GM12878 (cell line): ENCODE measurements at regions not wholly inside any gene's neighbourhood (a gene's known extent, or its start where the extent isn't known, plus 50 kb on each side); places are given as distances from the start of the nearest gene placed in this dataset.

ENCODE experiments used
- BHLHE40 ChIP-seq, 2 experiments: fragments of 450-650 bp in 1 of 2; IDR thresholded peaks; 2 replicates each; pipeline ENCODE4 v1.6.1; 2011 to 2017; ENCODE audit warnings: low read depth in 2 of 2, borderline replicate concordance in 1 of 2, improper control_type of control experiment in 1 of 2, low read length in 1 of 2, mild to moderate bottlenecking in 1 of 2
- DPF2 ChIP-seq: fragments of 450-650 bp; IDR thresholded peaks from 2 replicates; pipeline ENCODE4 v1.6.1; 2017; ENCODE audit warnings: mild to moderate bottlenecking
- ESRRA ChIP-seq: IDR thresholded peaks from 2 replicates; pipeline ENCODE4 v1.6.1; 2012; ENCODE audit warnings: mild to moderate bottlenecking, low read length, improper control_type of control experiment
- HDAC2 ChIP-seq: fragments of 200-600 bp; sonication (generic); IDR thresholded peaks from 2 replicates; pipeline ENCODE4 v1.6.1; 2017
- IKZF1 ChIP-seq: fragments of 450-650 bp; conservative IDR thresholded peaks from 2 replicates; pipeline ENCODE4 v1.6.1; 2017; ENCODE audit warnings: antibody characterized with exemption, mild to moderate bottlenecking
- IKZF2 ChIP-seq, 2 experiments: fragments of 450-650 bp; IDR thresholded peaks; 2 replicates each; pipeline ENCODE4 v1.6.1; 2017; ENCODE audit warnings: mild to moderate bottlenecking in 2 of 2, moderate library complexity in 2 of 2
- MEF2B ChIP-seq: fragments of 450-650 bp; IDR thresholded peaks from 2 replicates; pipeline ENCODE4 v1.6.1; 2018; ENCODE audit warnings: mild to moderate bottlenecking, moderate library complexity; ENCODE audit not compliant: partially characterized antibody, poor library complexity, severe bottlenecking
- NFIC ChIP-seq: IDR thresholded peaks from 2 replicates; pipeline ENCODE4 v1.6.1; 2012; ENCODE audit warnings: low read depth, mild to moderate bottlenecking, inconsistent platforms, low read length, moderate library complexity
- NFXL1 ChIP-seq: fragments of 450-650 bp; IDR thresholded peaks from 2 replicates; pipeline ENCODE4 v1.6.1; 2017; ENCODE audit warnings: antibody characterized with exemption, mild to moderate bottlenecking, borderline replicate concordance
- NR2C1 ChIP-seq: fragments of 450-650 bp; IDR thresholded peaks from 2 replicates; pipeline ENCODE4 v1.6.1; 2017; ENCODE audit warnings: antibody characterized with exemption, mild to moderate bottlenecking, moderate library complexity
- PAX5 ChIP-seq: IDR thresholded peaks from 2 replicates; pipeline ENCODE4 v1.6.1; 2011; ENCODE audit warnings: low read depth, low read length, borderline replicate concordance
- SMC3 ChIP-seq: IDR thresholded peaks from 2 replicates; pipeline ENCODE4 v1.6.1; 2011; ENCODE audit warnings: low read length, improper control_type of control experiment, borderline replicate concordance
- SP1 ChIP-seq: IDR thresholded peaks from one replicate; pipeline ENCODE4 v1.6.1; 2011; ENCODE audit warnings: low read depth, low read length
- ZNF207 ChIP-seq: fragments of 450-650 bp; IDR thresholded peaks from 2 replicates; pipeline ENCODE4 v1.6.1; 2014; ENCODE audit warnings: antibody characterized with exemption, mild to moderate bottlenecking, borderline replicate concordance
- TF ChIP-seq, protein P1 (sequence below): fragments of 450-650 bp; formaldehyde crosslinking; IDR thresholded peaks from 2 replicates; pipeline ENCODE4 v1.4.0; 2020; ENCODE audit warnings: mild to moderate bottlenecking, moderate library complexity
- TF ChIP-seq, protein P2 (sequence below): fragments of 450-650 bp; conservative IDR thresholded peaks from 2 replicates; pipeline ENCODE4 v1.6.1; 2017; ENCODE audit warnings: mild to moderate bottlenecking, moderate library complexity

DNA sequence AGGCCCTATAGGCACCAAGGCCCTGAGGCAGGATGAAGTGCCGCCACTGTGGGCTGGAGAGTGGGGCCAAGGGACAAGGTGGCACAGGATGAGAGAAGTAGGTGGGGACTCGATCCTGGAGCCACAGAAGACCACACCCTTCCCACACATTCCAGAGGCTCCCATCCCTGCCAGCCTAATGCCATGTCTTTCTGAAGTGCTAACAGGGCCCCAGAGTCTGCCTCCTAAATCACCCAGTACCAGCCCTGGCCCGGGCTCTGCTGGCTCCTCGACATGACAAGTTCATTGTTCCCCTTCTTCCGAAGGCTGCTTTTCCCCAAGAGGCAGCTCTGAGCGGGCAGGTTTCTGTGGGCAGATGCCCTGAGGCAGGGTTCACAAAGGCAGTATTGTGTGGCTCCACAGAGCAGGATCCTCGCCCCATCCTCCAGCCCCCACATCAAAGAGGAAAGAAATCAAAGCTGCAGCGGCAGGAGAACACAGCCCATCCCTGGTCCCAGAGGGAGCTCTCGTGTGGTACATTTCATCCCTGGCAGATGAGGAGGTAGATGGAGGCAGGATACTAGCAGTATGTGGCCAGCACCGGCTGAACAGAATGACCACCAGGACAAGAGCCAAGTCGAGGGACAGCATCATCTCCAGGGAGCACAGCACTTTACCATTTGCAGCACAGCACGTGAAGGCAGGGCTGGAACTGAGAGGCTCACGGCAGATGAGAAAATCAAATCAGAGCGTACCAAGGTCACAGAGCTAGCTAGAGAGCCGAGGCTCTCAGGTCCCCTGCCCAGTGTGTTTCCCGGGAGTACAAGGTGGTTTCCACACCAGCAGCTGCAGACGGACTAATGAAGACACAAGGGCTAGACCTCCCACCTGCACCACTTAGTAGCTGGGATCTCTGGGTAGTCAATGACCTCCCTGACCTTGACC, 64.8 kb downstream of the SYF2 start (continued):
- TF ChIP-seq, protein P1, sequence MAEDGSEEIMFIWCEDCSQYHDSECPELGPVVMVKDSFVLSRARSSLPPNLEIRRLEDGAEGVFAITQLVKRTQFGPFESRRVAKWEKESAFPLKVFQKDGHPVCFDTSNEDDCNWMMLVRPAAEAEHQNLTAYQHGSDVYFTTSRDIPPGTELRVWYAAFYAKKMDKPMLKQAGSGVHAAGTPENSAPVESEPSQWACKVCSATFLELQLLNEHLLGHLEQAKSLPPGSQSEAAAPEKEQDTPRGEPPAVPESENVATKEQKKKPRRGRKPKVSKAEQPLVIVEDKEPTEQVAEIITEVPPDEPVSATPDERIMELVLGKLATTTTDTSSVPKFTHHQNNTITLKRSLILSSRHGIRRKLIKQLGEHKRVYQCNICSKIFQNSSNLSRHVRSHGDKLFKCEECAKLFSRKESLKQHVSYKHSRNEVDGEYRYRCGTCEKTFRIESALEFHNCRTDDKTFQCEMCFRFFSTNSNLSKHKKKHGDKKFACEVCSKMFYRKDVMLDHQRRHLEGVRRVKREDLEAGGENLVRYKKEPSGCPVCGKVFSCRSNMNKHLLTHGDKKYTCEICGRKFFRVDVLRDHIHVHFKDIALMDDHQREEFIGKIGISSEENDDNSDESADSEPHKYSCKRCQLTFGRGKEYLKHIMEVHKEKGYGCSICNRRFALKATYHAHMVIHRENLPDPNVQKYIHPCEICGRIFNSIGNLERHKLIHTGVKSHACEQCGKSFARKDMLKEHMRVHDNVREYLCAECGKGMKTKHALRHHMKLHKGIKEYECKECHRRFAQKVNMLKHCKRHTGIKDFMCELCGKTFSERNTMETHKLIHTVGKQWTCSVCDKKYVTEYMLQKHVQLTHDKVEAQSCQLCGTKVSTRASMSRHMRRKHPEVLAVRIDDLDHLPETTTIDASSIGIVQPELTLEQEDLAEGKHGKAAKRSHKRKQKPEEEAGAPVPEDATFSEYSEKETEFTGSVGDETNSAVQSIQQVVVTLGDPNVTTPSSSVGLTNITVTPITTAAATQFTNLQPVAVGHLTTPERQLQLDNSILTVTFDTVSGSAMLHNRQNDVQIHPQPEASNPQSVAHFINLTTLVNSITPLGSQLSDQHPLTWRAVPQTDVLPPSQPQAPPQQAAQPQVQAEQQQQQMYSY, result no peak
- no peak for TF ChIP-seq HDAC2
- TF ChIP-seq DPF2, result no peak
- TF ChIP-seq SMC3, result no peak
- peak; percentile 71 for TF ChIP-seq IKZF1
- TF ChIP-seq ESRRA, result peak; percentile 62; the same call in 1 of the 2 replicates
- no peak for TF ChIP-seq SP1
- TF ChIP-seq IKZF2 (IDR thresholded peaks at IDR 0.05), result no peak; a peak in 2 of 4 replicates
- TF ChIP-seq ZNF207, result no peak
- TF ChIP-seq NR2C1, result peak; percentile 37; the same call in 1 of the 2 replicates
- TF ChIP-seq, protein P2, sequence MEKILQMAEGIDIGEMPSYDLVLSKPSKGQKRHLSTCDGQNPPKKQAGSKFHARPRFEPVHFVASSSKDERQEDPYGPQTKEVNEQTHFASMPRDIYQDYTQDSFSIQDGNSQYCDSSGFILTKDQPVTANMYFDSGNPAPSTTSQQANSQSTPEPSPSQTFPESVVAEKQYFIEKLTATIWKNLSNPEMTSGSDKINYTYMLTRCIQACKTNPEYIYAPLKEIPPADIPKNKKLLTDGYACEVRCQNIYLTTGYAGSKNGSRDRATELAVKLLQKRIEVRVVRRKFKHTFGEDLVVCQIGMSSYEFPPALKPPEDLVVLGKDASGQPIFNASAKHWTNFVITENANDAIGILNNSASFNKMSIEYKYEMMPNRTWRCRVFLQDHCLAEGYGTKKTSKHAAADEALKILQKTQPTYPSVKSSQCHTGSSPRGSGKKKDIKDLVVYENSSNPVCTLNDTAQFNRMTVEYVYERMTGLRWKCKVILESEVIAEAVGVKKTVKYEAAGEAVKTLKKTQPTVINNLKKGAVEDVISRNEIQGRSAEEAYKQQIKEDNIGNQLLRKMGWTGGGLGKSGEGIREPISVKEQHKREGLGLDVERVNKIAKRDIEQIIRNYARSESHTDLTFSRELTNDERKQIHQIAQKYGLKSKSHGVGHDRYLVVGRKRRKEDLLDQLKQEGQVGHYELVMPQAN, result no peak
- TF ChIP-seq MEF2B, result peak; percentile 41
- no peak for TF ChIP-seq NFIC
- TF ChIP-seq NFXL1, result no peak
- no peak for TF ChIP-seq PAX5
- peak in 1 of 2 experiments; percentile 71; a peak in 2 of 4 replicates for TF ChIP-seq BHLHE40 (IDR thresholded peaks at IDR 0.05; ENCODE audit: borderline replicate concordance in 1 of 2, low read depth in 2 of 2, low read length in 1 of 2)
